Midbrain (tissue), 1 donor: ENCODE measurements at regions not wholly inside any gene's neighbourhood (a gene's known extent, or its start where the extent isn't known, plus 50 kb on each side); places are given as distances from the start of the nearest gene placed in this dataset.
"Not testable (repeated sequence)": the region's sequence is repeated elsewhere in the genome, so short reads cannot be mapped to it uniquely, and the experiment has no call there.

Source experiments
- DNase-seq: peaks from one replicate; lab custom pipeline; 2025; lab: John Stamatoyannopoulos, UW

DNA sequence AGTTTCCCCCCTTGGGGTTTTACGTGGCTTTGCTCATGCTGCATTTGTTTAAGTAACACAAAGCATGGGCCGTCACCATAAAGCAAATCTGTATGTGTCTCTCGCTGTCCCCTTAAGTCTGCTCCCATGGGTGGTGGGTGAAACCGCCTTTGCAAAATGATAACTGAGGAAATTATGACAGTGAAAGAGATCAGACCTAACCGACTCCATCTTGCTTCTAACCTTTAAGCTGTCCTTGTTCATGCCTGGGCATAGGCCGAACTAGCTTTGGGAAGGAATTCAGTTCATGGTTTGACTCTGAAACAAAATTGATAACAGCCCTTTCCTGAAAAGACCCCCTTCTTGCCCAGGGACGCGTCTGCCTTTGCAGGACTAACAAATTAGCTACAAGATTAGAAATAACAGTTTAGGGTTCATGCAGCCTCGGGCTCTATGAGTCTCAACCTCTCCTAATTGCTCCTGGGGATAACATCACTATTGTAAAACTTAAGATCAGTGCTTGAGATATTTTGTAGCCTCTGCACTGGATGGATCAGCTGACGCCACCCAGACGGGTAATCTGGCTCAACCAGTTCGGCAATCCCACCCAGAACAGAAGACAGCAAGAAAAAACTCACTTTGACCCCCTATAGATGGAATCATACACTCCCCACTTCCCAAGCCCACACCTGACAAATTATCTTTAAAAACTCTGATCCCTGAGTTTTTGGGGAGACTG lies 623.7 kb downstream of the TYW1 start:
- no peak for DNase-seq

DNA sequence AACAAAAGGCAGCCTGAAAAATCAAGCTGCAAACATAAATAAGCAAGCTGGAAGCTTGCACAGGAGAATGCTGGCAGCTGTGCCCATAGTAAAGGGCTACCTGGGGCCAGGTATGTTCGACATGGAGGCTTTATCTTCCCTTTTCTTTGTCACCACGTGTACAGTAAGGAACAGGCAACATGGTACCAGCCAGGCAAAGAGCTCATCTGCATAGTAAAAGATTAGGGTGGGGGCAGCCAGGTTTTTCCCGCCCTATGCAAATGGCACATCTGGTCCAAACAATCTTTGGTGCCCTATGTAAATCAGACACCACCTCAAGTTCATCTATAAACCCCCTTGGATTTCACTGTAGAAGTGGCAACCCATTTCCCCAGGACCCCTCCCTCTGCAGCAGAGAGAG lies 625.1 kb downstream of the TYW1 start:
- DNase-seq, result no peak

DNA sequence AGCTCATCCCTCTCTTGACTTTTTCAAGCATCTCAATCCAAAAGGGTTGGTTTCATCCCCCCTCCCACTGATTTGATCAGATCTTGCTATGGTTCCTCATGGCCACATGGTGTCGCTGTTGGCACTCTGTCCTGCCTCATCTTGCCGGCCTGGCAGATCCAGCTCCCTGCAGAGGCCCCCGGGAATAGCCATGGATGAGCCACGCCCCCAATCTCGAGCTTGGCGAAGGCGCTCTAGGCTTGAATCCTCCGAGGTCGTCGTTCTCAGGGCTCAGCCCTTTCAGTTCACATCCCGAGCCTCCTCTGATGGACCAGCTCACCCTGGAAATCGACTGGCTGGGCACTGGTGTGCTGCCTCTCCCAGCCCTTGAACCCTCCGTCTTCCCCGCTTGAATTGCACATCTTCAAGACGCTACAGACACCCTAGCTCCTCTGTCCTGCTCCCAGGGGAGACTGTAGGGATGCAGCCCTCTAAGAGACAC lies 628.7 kb downstream of the TYW1 start:
- peak; percentile 64 for DNase-seq

DNA sequence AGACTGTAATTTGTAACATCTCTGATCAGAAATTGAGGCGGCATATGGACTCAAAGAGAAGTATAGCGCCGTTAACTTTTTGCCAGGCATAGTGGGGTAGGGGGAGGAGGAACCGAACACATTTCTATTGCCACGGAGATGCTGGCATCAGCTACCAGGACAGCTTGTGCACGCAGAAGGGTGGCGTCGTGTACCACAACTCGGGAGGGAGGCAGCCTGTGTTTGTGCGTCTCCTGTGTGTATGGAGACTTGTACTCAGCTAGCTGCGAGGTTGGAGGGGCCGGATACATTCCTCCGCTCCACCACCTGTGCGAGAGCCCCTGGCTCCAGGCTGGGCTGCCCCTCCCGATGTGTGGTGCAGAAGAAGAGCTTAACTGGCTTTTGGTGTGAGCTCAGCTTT lies 634.8 kb downstream of the TYW1 start:
- DNase-seq, result no peak

DNA sequence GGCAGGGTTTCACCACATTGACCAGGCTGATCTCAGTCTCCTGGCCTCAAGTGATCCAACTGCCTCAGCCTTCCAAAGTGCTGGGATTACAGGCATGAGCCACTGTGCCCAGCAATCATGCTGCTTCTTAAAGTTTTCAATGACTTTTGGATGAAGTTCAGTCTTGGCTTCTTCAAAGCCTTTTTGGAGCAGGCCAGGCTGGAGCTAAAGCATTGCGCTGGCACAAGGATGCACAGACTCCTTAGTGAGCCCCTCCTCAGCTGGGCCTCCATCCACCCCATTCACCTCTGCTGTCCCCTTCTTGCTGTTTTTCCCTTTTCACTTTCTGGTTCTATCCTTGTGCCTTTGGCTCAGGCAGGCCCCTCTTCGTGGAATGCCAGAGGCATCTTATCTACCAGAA lies 638.6 kb downstream of the TYW1 start:
- DNase-seq, result no peak

DNA sequence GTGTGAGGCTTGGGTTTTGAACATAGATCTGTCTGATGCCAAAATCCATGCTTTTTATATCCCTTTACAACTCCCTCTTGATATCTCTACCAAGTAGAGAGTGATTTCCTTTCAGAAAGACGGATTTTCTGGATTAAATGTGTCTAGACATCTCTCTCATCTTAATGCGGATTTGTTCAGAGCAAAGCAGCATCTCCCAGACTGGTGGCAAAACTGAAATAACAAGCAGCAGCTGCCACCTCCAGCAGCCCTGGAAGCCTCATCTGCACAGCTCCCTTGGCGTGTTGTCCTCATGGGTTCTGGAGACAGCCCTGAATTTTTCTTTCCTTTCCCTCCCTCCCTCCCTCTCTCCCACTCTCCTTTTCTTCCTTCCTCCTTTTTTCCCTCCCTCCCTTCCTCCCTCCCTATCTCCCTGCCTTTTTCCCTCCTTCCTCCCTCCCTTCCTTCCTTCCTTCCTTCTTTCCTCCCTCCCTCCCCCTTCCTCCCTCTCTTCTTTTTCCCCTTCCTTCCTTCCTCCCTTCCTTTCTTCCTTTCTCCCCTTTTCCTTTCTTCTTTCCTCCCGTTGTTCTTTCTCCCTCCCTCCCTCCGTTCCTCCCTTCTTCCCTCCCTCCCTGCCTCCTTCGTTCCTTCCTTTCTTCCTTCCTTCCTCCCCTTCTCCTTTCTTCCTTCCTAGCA lies 639.9 kb downstream of the TYW1 start:
- DNase-seq, result no peak

DNA sequence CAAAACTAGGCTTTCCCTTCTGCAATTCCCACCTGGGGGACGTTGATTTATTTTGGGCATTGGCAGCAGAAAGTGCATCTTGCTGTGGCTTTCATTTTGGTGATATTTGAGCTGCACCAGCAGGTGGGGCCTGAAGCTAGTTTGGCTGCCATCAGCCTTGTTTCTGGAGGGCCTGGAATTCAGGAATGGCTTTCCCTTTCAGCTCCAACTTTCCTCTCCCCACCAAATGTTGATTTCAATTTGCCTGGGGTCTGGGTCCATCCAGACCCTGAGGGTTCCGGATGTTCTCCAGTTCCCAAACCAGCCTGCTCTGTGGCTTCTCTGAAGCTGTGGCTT lies 640.4 kb downstream of the TYW1 start:
- DNase-seq, result no peak

DNA sequence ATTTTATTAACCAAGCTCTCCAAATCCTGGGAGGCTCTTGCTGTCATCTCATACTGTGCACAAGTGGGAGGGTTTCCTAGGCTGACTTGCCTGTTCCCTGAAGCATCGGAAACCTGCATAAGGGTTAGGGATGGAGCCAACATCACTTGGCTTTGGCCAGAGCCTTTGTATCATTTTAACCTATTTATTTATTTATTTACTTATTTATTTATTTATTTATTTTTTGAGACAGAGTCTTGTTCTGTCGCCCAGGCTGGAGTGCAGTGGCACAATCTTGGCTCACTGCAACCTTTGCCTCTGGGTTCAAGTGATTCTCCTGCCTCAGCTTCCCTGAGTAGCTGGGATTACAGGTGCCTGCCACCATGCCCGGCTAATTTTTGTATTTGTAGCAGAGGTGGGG lies 645.9 kb downstream of the TYW1 start:
- DNase-seq, result not testable (repeated sequence)

DNA sequence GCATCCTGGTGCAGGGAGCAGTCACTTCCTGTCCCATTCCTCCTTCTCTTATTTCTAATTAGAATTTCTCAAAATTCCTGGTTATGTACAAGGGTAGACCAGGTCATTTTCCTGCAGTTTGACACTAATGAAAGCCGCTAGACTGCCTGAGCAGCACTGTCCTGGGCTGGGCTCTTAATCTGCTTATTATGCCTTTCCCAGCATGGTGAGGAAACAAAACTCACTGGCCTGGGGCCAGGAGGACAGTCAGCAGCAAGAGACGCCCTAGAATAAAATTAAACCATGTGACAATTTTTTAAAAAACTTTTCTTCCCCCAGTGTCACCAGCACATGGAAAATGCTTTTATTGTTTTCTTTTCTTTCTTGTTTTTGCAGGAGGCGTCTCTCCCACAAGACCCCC lies 647.5 kb downstream of the TYW1 start:
- no peak for DNase-seq

DNA sequence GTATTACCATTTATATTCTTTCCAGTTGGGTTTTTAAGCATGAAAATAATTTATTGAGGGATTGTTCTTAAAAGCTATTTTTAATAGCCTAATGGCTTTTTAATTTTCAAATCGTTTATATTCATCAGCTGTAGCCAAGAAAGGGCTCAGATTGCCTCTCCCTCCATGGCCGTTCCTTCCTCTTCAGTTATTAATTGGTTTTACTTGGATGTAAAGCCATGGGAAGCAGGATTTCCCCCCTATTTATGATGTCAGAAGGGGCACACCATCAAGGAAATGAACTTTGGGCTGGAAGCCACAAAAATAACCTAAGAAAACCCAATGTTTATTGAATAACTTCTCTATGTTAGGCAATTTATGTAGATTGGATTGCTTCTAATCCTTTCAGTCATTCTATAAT lies 656.3 kb downstream of the TYW1 start:
- no peak for DNase-seq

DNA sequence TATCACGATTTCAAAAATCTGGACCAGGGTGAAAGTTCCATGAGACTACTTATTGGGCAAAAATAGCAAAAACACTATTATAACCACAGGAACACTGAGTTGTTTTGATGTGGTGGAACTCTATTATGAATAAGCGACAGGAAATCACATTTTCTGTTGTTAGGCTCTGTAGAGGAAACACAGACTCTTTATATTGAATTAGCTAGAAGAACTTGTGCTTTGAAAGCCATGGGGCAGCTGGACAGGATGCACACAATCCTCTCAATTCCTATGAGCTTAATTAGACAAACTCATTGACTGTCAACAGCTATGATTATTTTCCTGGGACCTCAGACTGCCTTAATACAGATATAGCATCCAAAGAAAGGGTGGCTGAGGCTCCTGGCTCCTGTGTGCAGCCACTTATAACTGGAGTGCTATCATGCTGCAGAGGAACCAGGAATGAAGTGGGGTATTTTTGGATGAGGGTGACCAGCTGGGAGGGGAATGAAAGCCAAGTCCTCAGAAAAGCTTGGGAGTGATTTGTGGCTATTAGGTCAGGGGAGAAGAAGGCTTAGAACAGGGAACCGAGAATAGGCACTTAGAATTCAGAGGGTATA lies 657.3 kb downstream of the TYW1 start:
- no peak for DNase-seq

DNA sequence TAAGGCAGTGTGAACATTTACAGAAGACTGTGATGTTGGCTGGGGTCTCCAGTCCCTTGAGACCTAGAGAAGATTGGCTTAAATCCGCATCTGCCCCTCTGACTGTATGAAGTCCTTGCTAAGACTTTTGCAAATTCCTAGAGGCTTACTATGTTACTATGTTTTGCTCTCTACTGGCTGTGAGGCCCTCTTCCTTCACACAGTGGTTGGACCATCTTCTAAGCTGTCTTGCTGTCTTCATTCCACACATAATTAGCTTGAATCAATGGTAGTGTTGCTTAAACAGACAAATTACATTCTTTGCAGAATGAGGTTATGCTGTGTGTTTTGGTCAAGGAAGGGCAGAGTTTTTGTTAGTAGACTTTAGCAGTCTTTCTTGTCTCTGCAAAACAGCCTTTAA lies 658.0 kb downstream of the TYW1 start:
- no peak for DNase-seq

DNA sequence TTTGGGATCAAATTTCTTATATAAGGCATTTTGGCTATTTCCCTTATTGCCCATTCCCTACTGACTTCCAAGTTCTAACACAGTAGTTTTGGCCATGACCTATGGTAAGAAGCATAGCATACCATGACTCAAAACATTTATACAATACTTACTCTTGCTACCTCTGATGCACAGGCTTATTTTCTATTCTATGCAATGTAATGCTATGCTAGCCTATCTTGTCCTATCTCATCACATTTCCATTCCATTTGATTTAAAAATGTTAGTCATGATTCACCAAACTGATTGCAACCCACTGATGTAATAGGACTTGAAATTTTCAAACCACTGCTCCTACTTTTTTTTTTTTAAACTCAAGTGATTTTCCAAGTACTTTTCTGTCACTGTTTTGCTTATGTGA lies 658.5 kb downstream of the TYW1 start:
- no peak for DNase-seq

DNA sequence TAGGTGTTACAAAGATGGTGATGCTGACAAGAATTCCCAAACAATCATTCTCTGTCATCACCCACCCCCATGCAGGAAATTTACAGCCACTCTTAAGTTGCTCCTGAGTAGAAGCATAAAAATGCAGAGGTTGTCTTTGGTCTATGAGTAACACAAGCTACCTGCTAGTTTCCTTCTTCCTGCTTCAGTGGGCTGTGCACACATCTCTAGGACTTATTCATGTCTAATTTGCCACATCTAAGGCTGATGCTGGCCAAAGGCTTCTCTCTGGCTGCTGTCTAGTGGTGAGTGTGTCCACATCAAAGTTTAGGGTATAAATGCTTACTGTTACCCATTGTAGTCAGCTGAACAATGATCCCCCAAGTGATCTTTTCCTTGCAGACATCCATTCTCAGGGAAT lies 662.5 kb downstream of the TYW1 start:
- no peak for DNase-seq

DNA sequence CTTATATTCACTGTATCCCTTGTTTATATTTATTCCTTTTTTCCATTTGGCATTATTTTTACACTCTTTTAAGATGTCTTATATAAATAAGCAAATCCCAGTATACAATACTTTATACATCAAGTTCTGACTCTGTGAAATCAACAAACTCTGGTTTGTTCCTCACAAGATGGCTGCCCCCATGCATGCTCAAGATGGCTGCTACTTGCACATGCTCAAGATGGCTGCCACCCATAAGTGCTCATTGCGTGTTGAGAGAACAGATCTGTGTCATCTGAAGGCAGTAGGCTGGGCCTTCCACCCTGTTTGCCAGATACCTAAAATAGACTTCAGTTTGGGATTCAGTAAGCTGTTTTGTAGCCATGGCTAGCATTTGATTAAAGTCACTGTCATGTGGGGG lies 666.2 kb downstream of the TYW1 start:
- no peak for DNase-seq

DNA sequence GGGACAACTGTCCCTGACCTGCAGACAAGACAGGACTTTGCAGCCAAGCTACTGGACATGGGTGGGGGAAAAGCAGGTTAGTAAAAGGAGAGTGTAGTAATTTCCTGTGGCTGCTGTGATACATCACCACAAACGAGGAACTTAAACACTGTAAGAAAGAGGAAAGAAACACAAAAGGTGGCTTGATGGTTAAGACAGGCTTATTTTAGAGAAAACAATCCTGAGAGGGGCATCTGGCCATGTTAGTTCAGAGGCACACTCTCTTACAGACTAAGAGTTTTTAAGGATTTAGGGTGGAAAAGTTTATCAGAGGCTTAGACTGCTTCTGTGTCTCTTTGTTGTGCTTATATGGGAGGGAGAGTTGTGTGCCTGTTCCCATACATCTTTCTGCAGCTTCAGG lies 667.0 kb downstream of the TYW1 start:
- no peak for DNase-seq

DNA sequence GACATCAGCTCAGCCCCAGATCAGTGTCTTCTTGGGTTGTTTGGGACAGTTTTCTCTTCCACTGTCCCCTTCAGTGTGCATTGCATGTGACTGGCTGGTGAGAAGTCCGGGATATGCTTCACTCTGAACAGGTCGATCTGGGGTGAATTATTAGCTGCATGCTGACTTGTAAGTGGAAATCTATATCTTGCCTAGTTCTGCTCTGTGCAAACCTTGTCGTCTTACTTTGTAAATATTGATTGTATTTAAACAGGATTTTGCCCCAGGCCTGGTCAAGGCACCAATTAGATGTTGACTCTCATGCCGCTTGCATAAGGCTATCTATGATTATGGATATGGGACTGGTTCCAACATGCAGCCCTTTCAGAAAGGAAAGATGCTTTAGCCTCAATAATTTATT lies 669.7 kb downstream of the TYW1 start:
- DNase-seq, result not testable (repeated sequence)

DNA sequence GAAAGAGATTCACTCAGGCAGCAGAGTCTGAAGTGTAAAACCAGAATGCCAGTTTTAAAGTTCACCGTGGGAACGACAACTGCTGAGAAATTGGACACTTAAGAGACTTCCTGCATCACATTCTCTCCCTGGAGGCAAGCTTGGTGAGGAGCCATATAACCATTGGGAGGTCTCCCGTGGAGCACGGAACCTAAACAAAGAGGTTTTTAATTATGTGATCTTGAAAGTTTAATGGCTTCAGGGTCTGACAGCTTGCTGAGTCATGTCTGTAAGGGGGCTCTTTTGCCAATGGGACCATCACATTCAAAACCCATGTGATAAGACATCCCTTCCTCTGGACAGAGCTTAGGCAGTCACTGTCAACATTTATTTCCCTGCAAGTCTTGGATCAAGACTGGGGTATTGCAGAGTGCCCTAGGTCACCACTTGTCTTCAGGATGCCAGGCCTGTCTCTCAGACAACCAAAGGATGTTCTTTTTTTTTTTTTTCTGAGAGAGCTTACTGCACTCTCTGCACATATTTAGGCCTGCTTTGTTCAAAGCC lies 674.4 kb downstream of the TYW1 start:
- DNase-seq, result no peak

DNA sequence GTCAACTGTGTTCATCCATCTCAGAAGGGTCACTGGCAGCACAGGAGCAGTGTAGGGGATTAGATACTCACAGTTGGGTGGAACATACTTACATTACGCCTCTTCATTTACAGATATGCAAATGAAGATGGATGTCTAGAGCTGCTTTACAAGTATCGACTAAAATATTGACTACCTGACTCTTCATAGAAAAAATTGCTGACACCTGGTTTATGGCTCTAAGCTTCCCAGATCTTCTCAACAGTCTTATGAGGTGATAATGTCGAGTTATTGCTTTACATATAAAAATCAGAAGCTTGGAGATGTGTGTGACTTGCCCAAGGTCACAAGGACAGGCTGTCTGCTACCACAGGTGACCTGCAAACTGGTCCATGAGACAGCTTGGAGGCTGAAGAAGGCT lies 677.2 kb downstream of the TYW1 start:
- DNase-seq, result no peak

DNA sequence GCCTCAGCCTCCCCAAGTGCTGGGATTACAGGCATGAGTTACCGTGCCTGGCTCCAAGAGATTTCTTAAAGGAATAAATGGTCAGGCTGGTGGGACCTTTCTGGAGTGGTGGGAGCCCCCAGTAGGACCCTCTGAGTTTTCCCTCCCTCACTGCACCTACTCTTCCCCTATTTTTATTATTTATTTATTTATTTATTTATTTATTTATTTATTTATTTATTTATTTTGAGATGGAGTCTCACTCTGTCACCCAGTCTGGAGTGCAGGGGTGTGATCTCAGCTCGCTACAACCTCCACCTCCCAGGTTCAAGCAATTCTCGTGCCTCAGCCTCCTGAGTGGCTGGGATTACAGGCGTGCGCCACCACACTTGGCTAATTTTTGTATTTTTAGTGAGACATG lies 678.2 kb downstream of the TYW1 start:
- not testable (repeated sequence) for DNase-seq

DNA sequence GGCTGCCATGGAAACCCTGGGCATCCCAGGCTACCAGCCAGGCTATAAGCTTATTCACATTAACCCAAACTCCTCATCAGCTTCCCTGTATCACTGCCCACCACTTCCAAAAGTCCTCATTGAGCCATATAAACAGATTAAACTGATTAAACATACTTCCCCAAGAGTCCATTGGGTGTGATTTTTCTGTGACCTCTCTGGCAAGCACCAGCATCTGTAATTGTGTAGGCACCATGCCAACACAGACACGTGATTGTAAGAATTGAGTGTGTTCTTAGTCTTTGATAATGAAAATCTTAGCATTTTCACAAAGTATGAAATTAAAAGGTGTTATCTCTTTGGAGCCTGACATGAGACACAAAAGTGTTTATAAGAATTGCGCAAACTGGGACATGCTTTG lies 679.3 kb downstream of the TYW1 start:
- no peak for DNase-seq

DNA sequence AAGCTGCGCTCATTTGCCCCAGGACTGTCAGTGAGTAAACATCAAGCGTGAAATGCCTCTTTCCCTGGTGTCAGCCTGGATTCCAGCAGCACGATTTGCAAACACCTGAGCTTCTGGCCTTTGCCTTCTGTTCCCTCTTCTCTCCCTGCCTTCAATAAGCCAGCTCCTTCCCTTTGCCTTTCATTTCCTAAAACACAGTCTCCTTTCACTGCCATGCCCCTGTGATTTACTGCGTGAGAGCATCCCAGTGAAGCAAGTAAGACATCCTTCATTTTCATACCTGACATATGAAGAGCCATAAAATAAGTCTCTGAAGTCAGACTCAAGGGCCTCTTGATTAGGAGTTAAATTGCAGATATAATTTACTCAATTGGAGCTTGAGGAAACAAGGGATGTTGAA lies 681.8 kb downstream of the TYW1 start:
- DNase-seq, result no peak

DNA sequence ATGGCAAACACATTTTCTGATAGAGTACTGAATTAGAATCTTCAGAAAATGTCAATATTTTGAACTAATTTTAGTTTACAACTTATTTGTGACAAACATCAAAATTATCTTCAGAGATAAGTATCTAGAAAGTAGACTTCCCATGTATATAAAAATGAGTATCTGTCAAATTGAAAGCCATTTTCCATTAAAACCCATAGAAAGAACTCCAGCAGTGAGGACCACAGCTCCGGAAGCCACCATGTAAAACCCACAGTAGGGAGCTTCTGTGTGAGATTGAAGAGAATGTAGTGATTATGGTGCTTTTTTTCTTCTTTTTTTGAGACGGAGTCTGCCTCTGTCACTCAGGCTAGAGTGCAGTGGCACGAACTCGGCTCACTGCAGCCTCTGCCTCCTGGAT lies 687.0 kb downstream of the TYW1 start:
- DNase-seq, result no peak
